GM12864 (cell line): ENCODE measurements at regions not wholly inside any gene's neighbourhood (a gene's known extent, or its start where the extent isn't known, plus 50 kb on each side); places are given as distances from the start of the nearest gene placed in this dataset.
"Not testable (repeated sequence)": the region's sequence is repeated elsewhere in the genome, so short reads cannot be mapped to it uniquely, and the experiment has no call there.

Experiments used
- DNase-seq: peaks from one replicate; pipeline ENCODE4 v3.0.0-alpha.2; 2011; ENCODE audit warnings: low read depth
- H3K4me3 ChIP-seq: 2 replicates; pipeline ENCODE4 v1.5.1; 2011; ENCODE audit warnings: mild to moderate bottlenecking, low read depth, low read length, control low read depth
- CTCF ChIP-seq: IDR thresholded peaks from 2 replicates; pipeline ENCODE4 v1.5.1; 2011; ENCODE audit warnings: low read depth, mild to moderate bottlenecking, moderate library complexity, low read length, control low read depth, inconsistent platforms; ENCODE audit errors: missing control alignments

GRCh38 chr14:105905456-105905855 lies 379.1 kb downstream of the TMEM121 start:
- no peak for TF ChIP-seq CTCF

GRCh38 chr14:105907276-105907675 lies 380.9 kb downstream of the TMEM121 start:
- H3K4me3 ChIP-seq, result no peak overlapping the region
- DNase-seq, result no peak
- no peak for TF ChIP-seq CTCF

More at GRCh38 chr14:105905456-105905855, 379.1 kb downstream of the TMEM121 start:
- H3K4me3 ChIP-seq, result peak overlapping the region; percentile 97
- no peak for DNase-seq

- H3K4me3 ChIP-seq, result no peak overlapping the region
- no peak for DNase-seq
Observed at GRCh38 chr14:105908006-105908405, 381.6 kb downstream of the TMEM121 start.

GRCh38 chr14:105908481-105908911 lies 382.1 kb downstream of the TMEM121 start:
- H3K4me3 ChIP-seq, result no peak overlapping the region
- no peak for TF ChIP-seq CTCF
- DNase-seq, result no peak

More at GRCh38 chr14:105908006-105908405, 381.6 kb downstream of the TMEM121 start:
- TF ChIP-seq CTCF, result no peak

- TF ChIP-seq CTCF, result no peak
- no peak overlapping the region for H3K4me3 ChIP-seq
- no peak for DNase-seq
Observed at GRCh38 chr14:105909046-105909827, 382.9 kb downstream of the TMEM121 start.

- H3K4me3 ChIP-seq, DNase-seq: not testable (repeated sequence)
Observed at GRCh38 chr14:105909828-105910120, 383.4 kb downstream of the TMEM121 start.

GRCh38 chr14:105910426-105910825 lies 384.0 kb downstream of the TMEM121 start:
- TF ChIP-seq CTCF, result no peak
- H3K4me3 ChIP-seq, result no peak overlapping the region
- DNase-seq, result no peak
